Uterus (tissue), 3 donors: ENCODE measurements at regions not wholly inside any gene's neighbourhood (a gene's known extent, or its start where the extent isn't known, plus 50 kb on each side); places are given as distances from the start of the nearest gene placed in this dataset.

Experiments used
- DNase-seq, 2 donors: peaks; one replicate each; pipeline ENCODE4 v3.0.0-alpha.2; 2019 to 2020
- H3K27ac ChIP-seq, 2 donors: fragments of 200-600 bp; sonication (generic); 1 replicate in 1 of 2; 2 replicates in 1 of 2; pipeline ENCODE4 v1.5.1; 2016 to 2018
- H3K27me3 ChIP-seq, 2 donors: fragments of 200-600 bp; sonication (generic); one replicate each; pipeline ENCODE4 v1.5.1; 2018 to 2019; ENCODE audit warnings: control low read depth in 1 of 2
- H3K36me3 ChIP-seq, 2 donors: fragments of 200-600 bp; sonication (generic); one replicate each; pipeline ENCODE4 v1.5.1; 2019; ENCODE audit warnings: control low read depth in 1 of 2
- H3K4me1 ChIP-seq, 2 donors: fragments of 200-600 bp; sonication (generic); one replicate each; pipeline ENCODE4 v1.5.1; 2018 to 2019; ENCODE audit warnings: control low read depth in 1 of 2
- H3K4me3 ChIP-seq, 2 donors: fragments of 200-600 bp; sonication (generic); 1 replicate in 1 of 2; 2 replicates in 1 of 2; pipeline ENCODE4 v1.5.1; 2018 to 2019; ENCODE audit warnings: mild to moderate bottlenecking in 1 of 2
- H3K9me3 ChIP-seq, 2 donors: fragments of 200-600 bp; sonication (generic); one replicate each; pipeline ENCODE4 v1.5.1; 2019; ENCODE audit warnings: control low read depth in 1 of 2
- POLR2A ChIP-seq, 2 donors: fragments of 450-650 bp; IDR thresholded peaks; one replicate each; pipeline ENCODE4 v1.6.1; 2016; ENCODE audit warnings: antibody characterized with exemption in 2 of 2, mild to moderate bottlenecking in 1 of 2, moderate library complexity in 1 of 2
- intact Hi-C: fragments of 100-400 bp; cut with DNase I; formaldehyde crosslinking; loops from one replicate; pipeline ENCODE4 v1.15.1; 2023; ENCODE audit warnings: low total_unique reads
- TF ChIP-seq, protein P1 (sequence below), 4 experiments: fragments of 200-600 bp in 2 of 4; fragments of 450-650 bp in 2 of 4; sonication (generic) in 2 of 4; IDR thresholded peaks; one replicate each; pipeline ENCODE4 v1.5.1; 2016 to 2019; ENCODE audit warnings: antibody characterized with exemption in 4 of 4, mild to moderate bottlenecking in 2 of 4, moderate library complexity in 1 of 4
- donor health status: DM: yes; HTN: yes; CAD: no.

DNA sequence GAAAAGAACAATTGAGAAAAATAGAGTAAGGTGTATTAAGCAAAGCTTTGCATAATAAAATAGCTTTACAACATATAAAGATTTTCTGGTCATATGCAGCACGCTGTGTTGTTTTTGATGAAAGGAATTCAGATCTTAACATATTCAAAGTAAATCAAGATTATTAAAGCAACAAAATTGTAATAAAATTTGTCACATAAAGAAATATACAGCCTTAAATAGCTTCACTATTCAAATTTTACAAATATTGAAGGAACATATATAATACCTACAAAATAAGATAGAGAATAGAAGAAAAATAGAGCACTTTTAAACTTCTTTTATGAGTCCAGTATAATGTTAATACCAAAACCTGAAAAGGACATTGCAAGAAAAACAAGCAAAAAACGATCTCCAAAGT lies 749.1 kb upstream of the POT1 start:
- Histone ChIP-seq H3K36me3 (no peaks in the 10 kb centered on the region), H3K4me3 (no peak overlapping the region), H3K27ac (no peak overlapping the region), H3K4me1 (no peaks in the 10 kb centered on the region), H3K27me3 (no peaks in the 10 kb centered on the region), H3K9me3 (no peaks in the 10 kb centered on the region)
- TF ChIP-seq, protein P1, sequence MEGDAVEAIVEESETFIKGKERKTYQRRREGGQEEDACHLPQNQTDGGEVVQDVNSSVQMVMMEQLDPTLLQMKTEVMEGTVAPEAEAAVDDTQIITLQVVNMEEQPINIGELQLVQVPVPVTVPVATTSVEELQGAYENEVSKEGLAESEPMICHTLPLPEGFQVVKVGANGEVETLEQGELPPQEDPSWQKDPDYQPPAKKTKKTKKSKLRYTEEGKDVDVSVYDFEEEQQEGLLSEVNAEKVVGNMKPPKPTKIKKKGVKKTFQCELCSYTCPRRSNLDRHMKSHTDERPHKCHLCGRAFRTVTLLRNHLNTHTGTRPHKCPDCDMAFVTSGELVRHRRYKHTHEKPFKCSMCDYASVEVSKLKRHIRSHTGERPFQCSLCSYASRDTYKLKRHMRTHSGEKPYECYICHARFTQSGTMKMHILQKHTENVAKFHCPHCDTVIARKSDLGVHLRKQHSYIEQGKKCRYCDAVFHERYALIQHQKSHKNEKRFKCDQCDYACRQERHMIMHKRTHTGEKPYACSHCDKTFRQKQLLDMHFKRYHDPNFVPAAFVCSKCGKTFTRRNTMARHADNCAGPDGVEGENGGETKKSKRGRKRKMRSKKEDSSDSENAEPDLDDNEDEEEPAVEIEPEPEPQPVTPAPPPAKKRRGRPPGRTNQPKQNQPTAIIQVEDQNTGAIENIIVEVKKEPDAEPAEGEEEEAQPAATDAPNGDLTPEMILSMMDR (IDR thresholded peaks at IDR 0.05) = no peak
- no peak for TF ChIP-seq POLR2A (IDR thresholded peaks at IDR 0.05)
- intact Hi-C loops = no loop called here
- DNase-seq = no peak

DNA sequence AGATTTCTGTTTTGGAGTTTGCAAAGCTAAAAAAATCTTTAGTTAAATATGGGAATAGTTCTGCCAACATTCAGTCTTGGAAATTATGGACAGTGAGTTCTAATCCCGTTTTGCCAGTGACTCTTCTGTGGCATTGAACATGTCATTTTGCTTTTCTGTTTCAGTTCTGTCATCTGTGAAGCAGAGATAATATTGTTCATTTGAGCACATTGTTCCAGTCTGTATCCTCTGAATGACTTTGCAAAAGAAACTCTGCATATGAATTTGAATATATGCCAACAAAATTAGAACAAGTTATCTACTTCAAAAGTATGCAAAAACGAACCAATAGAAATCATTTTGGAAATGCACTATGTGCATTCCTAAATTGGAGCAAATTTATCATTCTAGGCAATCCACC lies 746.0 kb upstream of the POT1 start:
- no peak for DNase-seq
- Histone ChIP-seq H3K4me3 (no peak overlapping the region), H3K36me3 (no peaks in the 10 kb centered on the region), H3K27me3 (no peaks in the 10 kb centered on the region), H3K27ac (no peak overlapping the region), H3K4me1 (no peaks in the 10 kb centered on the region), H3K9me3 (no peaks in the 10 kb centered on the region)
- intact Hi-C loops = no loop called here
- TF ChIP-seq, protein P1 (IDR thresholded peaks at IDR 0.05) = no peak
- no peak for TF ChIP-seq POLR2A (IDR thresholded peaks at IDR 0.05)

DNA sequence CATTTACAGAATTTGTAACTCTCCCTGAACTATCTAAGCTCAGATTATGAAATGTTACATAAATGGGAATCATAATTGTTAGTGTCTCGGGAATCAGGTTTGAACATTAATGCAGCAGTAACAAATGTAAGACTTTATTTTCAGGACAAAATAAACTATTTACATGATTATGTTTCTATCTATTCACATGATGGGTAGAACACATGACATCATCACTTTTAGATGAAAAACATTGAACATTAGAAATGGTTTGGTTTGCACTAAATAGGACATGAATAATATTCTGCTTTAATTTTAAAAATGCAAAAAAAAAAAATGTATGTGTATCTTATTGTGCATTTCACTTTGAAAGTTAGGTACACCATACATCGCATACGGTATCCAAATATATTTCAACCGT lies 745.5 kb upstream of the POT1 start:
- intact Hi-C loops = no loop called here
- Histone ChIP-seq H3K4me1 (no peaks in the 10 kb centered on the region), H3K27ac (no peak overlapping the region), H3K27me3 (no peaks in the 10 kb centered on the region), H3K4me3 (no peak overlapping the region), H3K9me3 (no peaks in the 10 kb centered on the region), H3K36me3 (no peaks in the 10 kb centered on the region)
- TF ChIP-seq POLR2A (IDR thresholded peaks at IDR 0.05) = no peak
- TF ChIP-seq, protein P1 (IDR thresholded peaks at IDR 0.05) = no peak
- DNase-seq = no peak

DNA sequence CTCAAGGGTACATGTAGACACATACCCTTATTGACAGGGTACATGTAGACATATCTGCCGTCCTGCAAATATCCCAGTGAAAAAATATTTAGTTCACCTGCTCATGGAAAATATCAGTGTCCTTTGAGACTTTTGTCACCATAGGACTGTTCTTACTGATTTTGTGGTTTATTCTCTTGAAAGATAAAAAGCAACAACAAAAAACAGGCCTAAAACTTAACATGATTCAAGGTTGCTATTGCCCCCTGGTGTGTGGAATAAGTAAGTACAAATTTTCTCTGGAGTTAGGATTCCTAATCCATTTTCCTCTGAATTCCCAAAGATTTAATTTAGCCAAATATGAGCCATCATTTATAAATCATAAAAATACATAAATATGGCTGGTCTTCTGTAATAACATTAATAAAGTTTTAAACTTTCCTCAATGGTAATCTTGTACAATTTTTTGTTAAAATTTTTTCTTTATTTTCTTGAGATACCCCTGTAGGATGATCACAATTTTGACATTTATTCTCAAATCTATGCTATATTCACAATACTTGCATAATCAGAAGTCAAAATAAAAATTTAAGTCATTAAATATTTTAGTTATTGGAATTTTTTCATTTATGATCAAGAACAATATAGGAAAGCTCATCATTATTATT lies 741.4 kb upstream of the POT1 start:
- TF ChIP-seq, protein P1 (IDR thresholded peaks at IDR 0.05) = no peak
- no peak for TF ChIP-seq POLR2A (IDR thresholded peaks at IDR 0.05)
- H3K27me3 ChIP-seq = no peaks in the 10 kb centered on the region
- DNase-seq = no peak
- no peak overlapping the region for H3K4me3 ChIP-seq
- no peaks in the 10 kb centered on the region for H3K36me3 ChIP-seq
- H3K4me1 ChIP-seq = no peaks in the 10 kb centered on the region
- intact Hi-C loops = no loop called here
- no peak overlapping the region for H3K27ac ChIP-seq
- no peaks in the 10 kb centered on the region for H3K9me3 ChIP-seq

DNA sequence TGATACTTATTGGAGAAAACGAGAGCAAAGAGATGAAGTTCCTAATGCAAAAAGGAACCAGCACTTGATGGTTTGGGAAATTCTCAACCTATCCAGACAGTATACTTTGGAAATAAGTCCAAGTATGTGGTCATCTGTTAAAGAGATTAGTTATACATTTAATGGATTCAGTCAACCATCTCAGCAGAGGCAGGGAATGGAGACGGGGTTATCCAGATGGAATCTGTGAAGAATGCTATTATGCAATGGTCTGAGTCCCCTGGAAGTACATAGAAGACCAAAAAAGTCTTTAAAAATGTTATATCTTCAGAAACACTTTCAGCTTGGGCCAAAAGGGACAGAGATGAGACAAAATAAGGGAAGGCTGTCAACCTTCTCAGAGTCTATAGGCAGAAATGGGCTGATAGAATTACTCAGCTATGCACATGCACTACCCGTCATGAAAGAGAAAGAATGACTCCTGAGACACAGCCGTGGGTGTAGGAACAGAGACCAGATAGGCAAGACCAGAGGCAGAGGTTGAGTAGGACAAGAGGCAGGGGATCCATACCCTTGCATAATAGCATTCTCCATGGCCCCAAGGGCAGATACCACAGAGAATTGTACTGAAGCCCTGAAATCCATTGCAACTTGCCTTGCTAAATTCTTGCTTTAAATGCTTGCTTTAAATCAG lies 738.8 kb upstream of the POT1 start:
- no peak for DNase-seq
- TF ChIP-seq POLR2A (IDR thresholded peaks at IDR 0.05) = no peak
- TF ChIP-seq, protein P1 (IDR thresholded peaks at IDR 0.05) = no peak
- H3K36me3 ChIP-seq = no peaks in the 10 kb centered on the region
- H3K27me3 ChIP-seq = no peaks in the 10 kb centered on the region
- H3K4me1 ChIP-seq = no peaks in the 10 kb centered on the region
- intact Hi-C loops = no loop called here
- no peak overlapping the region for H3K4me3 ChIP-seq
- no peak overlapping the region for H3K27ac ChIP-seq
- H3K9me3 ChIP-seq = no peaks in the 10 kb centered on the region
